PC-3 (cell line): ENCODE measurements at regions not wholly inside any gene's neighbourhood (a gene's known extent, or its start where the extent isn't known, plus 50 kb on each side); places are given as distances from the start of the nearest gene placed in this dataset.

ENCODE experiments used
- CTCF ChIP-seq: fragments of 300-600 bp; sonication (generic); conservative IDR thresholded peaks from 2 replicates; pipeline ENCODE4 v1.5.1; 2017; ENCODE audit warnings: antibody characterized with exemption, low read depth, mild to moderate bottlenecking, low read length
- EZH2 ChIP-seq: fragments of 300-600 bp; sonication (generic); IDR thresholded peaks from one replicate; pipeline ENCODE4 v1.6.1; 2017; ENCODE audit warnings: antibody characterized with exemption, mild to moderate bottlenecking, low read length; ENCODE audit not compliant: unreplicated experiment
- EZH2phosphoT487 ChIP-seq: fragments of 300-600 bp; sonication (generic); IDR thresholded peaks from 2 replicates; pipeline ENCODE4 v1.6.1; 2018; ENCODE audit warnings: mild to moderate bottlenecking, antibody characterized with exemption, low read length, borderline replicate concordance

- TF ChIP-seq CTCF: peak; percentile 77
- no peak for TF ChIP-seq EZH2phosphoT487
- no peak for TF ChIP-seq EZH2
These were observed 1444.2 kb downstream of the ADGRL3 start for GRCh38 chr4:62644372-62644771.
